ENCODE measurements at regions not wholly inside any gene's neighbourhood (a gene's known extent, or its start where the extent isn't known, plus 50 kb on each side); places are given as distances from the start of the nearest gene placed in this dataset.

DNA sequence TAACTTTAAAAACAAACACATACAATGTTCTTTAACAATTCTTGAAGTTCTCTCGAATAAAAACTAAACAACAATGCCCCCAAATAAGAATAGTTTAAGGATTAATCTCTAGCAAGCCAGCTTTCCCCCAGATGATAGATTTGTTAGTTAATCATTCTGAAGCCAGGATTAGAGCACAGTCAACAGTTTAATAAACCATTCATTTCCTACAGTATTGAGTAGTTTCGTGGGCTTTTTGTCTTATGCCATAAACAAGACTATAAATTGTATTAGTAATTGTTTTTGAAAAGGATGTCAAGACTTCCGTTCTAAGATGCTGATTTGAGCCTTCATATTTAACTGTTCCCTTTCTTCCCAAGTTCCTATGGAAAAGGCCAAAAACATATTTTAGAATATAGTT, 136.6 kb downstream of the PIK3R1 start:
- no peak for DNase-seq

- no peak for DNase-seq
Measured at GRCh38 chr5:68353605-68354004, 138.0 kb downstream of the PIK3R1 start.

DNA sequence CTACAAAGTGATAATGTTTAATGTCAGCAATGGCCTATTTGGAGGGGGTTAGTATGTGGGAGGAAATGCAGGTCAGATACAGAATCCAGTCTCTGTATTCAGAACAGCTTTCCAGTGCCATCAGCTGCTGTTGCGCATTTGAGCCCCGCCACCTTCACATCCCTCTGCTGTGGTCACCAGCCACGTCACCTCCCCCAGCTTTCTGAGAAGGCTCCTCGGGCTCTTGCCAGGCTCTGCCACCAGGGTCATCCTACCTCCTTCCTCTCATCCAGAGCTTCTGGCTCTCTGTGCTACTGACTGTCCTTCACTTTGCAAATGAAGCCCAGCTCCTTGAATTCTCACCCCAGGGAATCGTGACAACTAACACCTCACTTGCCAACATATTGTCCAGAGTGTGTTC, 138.8 kb downstream of the PIK3R1 start:
- no peak for DNase-seq

DNA sequence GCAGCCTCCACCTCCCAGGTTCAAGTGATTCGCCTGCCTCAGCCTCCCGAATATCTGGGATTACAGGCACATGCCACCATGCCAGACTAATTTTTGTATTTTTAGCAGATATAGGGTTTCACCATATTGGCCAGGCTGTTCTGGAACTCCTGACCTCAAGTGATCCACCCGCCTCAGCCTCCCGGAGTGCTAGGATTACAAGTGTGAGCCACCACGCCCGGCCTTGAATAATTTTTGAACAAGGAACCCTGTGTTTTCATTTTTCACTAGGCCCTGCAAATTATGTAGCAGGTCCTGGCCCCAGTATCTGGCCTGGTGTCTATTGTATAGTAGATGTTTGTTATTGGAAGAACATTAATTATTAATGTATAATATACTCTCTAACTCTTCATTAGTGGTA, 140.7 kb downstream of the PIK3R1 start:
- DNase-seq, result no peak

DNA sequence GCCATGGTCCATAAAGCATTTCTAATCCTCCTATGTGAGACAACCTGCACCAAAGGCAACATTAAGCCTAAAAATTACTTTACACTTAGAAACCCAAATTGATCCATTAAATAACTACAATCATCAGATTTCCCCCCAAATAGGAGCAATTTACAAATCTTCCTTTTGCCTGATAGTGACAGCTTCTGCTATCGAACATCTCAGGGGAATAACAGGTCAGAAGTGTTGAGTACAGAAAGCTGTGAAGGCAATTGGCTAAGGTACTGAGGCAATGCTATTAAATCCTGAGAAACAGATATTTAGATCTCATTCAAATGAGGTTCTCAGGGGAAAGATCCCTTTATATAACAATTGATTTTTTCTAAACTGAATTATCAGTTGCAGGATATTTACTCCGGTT, 141.1 kb downstream of the PIK3R1 start:
- no peak for DNase-seq

- no peak for DNase-seq
Measured at GRCh38 chr5:68359699-68360098, 144.1 kb downstream of the PIK3R1 start.

DNA sequence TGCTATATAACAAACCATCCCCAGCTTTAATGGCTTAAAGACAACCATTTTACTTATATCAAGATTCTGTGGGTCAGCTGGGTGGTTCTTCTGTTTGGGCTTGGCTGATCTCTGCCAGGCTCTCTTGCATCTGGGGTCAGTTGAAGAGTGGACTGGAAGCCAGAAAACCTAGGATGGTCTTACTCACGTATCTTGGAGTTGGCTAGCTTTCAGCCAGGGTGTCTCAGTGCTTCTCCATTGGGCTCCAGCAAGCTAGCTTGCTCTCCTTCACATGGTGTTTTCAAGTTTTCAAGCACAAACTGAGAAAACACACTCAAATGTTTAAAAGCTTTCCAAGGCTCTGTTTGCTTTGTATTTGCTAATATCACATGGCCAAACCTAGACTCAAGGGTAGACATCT, 146.8 kb downstream of the PIK3R1 start:
- no peak for DNase-seq

DNA sequence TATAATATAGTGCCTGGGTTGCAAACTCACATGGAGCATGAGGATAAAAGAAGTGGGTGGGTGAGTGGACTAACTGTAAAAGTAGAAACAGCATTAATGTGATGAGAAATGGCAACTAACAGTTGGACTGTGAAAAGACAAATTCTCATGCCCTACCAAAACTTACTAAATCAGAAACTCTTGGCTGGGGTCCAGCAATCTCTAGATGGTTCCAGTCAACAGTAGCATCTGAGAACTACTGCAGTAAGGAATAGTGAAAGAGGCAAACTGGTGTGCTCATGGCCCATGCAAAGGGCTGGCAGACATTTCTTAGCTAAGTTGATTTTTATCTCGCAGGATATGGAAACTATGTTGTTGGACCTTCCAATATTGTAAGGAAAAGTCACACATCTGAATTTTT, 150.3 kb downstream of the PIK3R1 start:
- no peak for DNase-seq

DNA sequence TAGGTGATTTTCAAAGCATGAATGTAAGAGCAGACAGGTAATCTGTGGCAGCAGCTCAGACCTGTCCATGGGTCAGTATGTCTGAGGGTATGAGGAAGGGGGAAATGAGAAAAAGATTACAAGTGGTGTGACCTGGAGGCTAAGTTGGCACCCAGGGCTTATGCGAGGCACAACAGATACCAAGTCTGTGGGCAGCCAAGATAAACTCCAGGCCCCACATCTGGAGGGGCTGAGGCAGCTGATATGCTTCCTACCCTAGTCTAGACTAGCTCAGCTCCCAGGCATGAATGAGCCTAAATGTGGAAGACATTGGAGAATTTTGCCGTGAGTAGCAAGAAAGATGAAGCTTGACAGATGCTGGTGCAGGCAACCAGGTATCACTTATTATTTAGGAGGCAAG, 151.7 kb downstream of the PIK3R1 start:
- no peak for DNase-seq

DNA sequence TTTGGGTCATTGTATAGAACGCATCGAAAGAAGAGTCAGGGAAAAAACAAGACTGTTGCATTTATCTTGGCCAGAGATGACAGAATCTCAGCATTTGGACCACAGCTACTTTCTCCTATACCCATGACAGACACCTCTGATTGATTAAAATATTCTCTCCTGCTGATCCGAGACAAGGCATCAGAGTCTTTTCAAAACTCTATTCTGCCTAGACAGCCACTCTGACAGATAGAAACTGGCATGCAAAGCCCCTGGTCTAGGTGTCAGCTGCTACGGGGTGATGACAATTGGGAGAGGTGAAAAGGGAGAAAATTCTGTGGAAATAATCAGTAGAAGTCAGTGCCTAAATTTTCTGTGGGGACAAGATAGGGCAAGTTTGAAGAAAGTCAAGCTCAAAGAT, 152.2 kb downstream of the PIK3R1 start:
- DNase-seq, result no peak

- peak in 1 of 2 experiments; percentile 40 for DNase-seq
Measured at GRCh38 chr5:68368311-68369022, 152.9 kb downstream of the PIK3R1 start.

- DNase-seq, result peak in 1 of 2 experiments; percentile 36
Measured at GRCh38 chr5:68369023-68369359, 153.4 kb downstream of the PIK3R1 start.

DNA sequence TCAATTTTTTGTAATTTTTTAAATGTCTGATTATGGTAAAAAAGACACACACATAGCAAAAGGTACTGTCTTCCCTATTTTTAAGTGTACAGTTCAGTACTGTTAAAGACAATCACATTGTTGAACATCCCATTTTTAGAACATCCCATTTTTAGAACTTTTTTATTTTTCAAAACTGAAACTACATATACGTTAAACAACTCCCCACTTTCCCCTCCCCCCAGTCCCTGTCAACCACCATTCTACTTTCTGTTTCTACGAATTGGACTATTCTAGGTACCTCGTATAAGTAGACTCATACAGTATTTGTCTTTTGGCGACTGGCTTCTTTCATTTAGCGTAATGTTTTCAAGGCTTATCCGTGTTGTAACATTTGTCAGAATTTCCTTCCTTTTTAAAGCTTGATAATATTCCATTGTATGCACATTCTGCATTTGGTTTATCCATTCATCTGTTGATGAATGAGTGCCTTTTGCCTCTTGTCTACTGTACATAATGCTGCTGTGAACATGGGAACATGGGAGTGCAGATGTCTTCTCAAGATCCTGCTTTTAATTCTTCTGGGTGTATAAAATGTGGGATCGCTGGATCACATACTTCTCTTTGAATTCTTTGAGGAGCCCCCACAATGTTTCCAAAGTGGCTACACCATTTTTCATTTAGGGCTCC, 154.0 kb downstream of the PIK3R1 start:
- peak; percentile 43 to 45 for DNase-seq

- DNase-seq, result no peak
Measured at GRCh38 chr5:68370196-68370595, 154.6 kb downstream of the PIK3R1 start.

DNA sequence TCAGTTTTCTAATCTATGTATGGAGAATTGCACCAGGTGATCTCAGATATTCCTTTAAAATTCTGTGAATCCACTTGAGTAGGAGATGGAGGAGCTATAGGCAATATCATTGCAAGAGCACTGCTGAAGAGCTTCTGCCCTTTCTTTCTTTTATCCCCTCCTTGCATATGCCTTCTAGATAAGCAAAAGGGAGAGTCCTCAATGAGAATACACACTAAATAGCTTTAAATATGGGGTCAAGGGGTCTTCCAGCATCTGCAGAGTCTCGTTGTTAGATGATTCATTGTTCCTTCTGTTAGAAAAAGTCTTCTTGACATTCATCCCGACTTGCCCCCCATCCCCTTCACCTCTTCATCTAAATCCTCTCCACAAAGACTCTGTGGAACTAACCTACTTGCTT, 156.1 kb downstream of the PIK3R1 start:
- DNase-seq, result no peak

GRCh38 chr5:68372161-68372560, 156.6 kb downstream of the PIK3R1 start:
- no peak for DNase-seq

- DNase-seq, result no peak
Measured at GRCh38 chr5:68373050-68373449, 157.5 kb downstream of the PIK3R1 start.

DNA sequence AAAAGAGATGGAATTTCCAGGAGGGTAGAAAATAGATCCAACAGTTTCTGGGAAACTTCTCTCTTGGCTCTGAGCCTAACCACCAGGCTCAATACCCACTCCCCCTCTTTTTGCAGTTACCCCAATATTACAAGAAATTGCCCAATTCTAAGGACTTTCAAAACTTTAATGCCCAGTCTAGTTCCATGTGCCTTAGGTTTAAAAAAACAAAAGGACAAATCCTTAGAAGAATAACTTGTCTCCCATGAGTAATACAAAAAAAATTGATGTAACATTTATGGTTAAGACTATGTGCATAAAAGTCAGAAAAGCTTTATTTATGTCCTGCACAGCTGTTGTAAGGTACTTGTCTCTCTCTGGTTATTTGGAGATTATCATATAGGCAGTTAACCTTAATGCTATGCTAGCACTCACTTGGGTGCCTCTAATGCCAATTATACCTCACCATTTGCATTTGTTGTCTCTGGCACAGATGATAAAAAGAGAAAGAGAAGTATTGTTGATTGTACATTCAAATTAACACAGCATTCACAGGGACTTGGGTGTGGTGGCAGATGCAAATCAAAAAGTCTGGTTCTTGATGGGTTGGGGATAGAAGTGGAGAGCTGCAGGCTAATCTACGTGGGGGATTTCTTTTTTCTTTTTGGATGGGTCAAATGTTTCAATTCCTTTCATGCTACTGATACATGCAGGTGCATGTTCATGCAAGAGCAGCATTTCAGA, 159.4 kb downstream of the PIK3R1 start:
- DNase-seq, result no peak

DNA sequence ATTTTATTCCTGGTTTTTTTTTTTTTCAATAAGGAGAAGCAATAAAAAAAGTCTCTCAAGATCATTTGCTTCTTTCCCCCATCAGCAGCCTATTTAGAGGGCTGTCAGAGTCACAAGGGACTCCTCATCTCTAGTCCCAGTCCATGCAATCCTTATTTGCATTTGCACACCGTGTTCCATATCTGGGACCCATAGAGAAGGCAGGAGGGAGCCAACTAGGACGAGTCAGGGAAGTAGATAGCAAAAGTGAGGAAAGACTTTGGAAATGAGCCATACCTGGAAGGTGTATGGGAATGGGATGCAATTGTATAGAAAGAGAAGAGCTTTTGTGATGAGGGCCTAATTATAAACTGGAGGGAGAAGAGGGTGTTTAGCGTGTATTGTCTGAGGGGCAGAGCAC, 160.0 kb downstream of the PIK3R1 start:
- DNase-seq, result no peak

- no peak for DNase-seq
Measured at GRCh38 chr5:68376935-68377334, 161.4 kb downstream of the PIK3R1 start.

DNA sequence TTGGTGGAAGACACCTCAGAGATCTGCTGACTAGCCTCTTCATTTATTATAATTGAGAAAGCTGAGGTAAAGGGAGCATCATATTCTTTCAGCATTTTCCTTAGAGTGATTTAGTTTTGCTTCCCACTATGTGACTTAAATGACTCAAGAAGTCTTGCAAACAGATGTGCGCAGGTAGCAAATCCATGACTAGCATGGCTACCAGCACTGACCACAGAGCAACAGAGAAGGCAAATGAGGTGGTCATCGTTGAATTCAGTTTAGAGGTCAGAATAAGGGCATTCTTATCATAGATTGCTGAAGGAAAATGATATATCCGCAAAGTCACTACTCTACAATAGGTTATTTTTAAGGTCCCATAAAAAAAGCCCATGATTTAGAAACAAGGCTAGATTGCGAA, 162.2 kb downstream of the PIK3R1 start:
- no peak for DNase-seq

DNA sequence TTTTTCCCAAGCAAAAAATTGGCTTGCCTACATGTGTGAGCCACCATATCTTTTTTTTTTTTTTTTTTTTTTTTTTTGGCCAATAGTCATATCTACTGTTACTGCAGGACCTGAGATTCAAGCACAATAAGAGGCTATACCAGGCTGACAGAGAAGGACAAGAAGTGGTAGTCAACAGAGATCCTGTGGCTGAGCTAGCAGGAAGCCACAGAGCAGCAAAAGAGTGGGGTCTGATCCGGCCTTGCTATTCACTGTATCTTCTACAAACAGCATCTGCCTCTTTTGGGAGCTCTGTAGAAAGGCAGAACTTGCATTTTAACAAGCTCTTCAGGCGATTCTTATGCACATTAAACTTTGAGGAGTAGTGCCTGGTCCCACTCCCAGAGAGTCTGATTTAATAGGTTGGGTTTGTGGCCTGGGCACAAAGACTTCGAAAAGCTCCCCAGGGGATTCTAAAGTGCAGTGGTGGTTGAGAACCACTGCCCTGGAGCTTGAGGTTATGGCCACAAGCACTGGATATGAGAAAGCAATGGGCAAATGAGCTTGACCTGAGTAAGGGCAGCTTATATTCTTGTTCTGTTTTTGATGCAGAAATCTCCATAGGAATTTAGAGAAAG, 162.8 kb downstream of the PIK3R1 start:
- DNase-seq, result no peak

DNA sequence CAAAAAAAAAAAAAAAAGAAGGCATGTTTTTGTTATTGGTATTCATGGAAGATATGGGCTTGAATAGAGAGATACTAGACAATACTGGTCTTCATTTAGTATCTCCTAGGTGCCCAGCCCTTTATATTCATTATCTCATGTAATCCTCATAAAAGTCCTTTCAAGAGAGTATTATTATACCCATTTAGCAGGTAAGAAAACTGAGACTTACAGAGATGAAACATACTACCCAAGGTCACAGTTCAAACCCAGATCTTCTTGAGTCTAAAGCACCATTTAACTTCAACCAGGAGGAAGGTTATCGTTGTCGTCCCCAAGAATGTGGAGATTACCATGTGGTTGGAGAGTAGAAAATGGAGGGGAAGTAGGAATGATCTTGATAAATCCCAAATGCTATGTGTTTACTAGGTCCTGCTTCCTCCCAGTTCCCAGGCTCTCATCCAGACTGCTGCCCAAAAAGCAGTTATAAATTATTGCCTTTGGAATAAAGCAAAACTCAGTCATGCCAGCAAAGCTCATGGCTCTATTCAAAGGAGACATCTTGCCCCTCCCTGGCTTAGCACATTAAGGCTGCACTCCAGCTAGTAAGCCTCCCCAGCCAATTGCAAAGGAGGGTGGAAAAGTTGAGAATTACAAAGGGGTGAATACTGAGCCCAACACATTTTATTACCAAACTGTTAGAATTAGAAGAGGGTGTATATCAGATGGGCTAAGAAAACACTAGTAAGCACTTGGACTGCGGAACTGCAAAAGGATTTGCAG, 163.9 kb downstream of the PIK3R1 start:
- DNase-seq, result no peak
